ENCODE measurements at regions not wholly inside any gene's neighbourhood (a gene's known extent, or its start where the extent isn't known, plus 50 kb on each side); places are given as distances from the start of the nearest gene placed in this dataset.

DNA sequence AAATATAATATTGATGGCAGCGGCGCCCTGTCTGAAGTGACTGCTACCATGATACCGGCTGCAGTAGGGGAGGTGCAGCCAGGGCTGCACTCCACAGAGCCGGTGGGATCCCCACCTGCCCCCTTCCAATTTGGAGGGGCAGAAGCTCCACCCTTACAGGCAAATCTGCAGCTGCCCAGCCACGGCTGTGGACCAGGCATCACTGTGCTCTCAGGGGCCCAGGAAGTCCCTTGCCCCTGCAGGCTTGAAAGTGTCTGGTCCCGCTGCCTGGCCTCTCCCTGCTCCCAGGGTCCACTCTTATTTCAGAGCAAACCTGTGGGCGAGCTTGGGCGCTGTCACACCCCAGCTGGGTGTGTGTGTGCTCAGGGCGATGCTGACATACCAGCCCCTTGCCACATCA lies 172.7 kb upstream of the SMIM30 start:
- TF ChIP-seq SP1 (IDR thresholded peaks at IDR 0.05): no peak
- TF ChIP-seq, protein P1, sequence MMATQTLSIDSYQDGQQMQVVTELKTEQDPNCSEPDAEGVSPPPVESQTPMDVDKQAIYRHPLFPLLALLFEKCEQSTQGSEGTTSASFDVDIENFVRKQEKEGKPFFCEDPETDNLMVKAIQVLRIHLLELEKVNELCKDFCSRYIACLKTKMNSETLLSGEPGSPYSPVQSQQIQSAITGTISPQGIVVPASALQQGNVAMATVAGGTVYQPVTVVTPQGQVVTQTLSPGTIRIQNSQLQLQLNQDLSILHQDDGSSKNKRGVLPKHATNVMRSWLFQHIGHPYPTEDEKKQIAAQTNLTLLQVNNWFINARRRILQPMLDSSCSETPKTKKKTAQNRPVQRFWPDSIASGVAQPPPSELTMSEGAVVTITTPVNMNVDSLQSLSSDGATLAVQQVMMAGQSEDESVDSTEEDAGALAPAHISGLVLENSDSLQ (IDR thresholded peaks at IDR 0.05): no peak
- no peak for TF ChIP-seq FOXA1 (IDR thresholded peaks at IDR 0.05)
- TF ChIP-seq L3MBTL2 (conservative IDR thresholded peaks at IDR 0.05): no peak
- TF ChIP-seq ZNF384 (IDR thresholded peaks at IDR 0.05): no peak
- TF ChIP-seq SUZ12 (IDR thresholded peaks at IDR 0.05): no peak
- no peak for TF ChIP-seq BHLHE40 (IDR thresholded peaks at IDR 0.05; ENCODE audit: borderline replicate concordance)
- TF ChIP-seq TARDBP (IDR thresholded peaks at IDR 0.05): no peak
- TF ChIP-seq LEF1 (IDR thresholded peaks at IDR 0.05; ENCODE audit: borderline replicate concordance): no peak
- TF ChIP-seq FOXM1 (IDR thresholded peaks at IDR 0.05; ENCODE audit: borderline replicate concordance): no peak
- TF ChIP-seq HDGF (IDR thresholded peaks at IDR 0.05; ENCODE audit: borderline replicate concordance): no peak
- TF ChIP-seq ARNT (IDR thresholded peaks at IDR 0.05): no peak
- TF ChIP-seq CTBP1 (IDR thresholded peaks at IDR 0.05; ENCODE audit: borderline replicate concordance): no peak
- TF ChIP-seq NFRKB (IDR thresholded peaks at IDR 0.05): no peak

Data from HEK293T (cell line).